Liver (tissue), 8 donors: ENCODE measurements at regions not wholly inside any gene's neighbourhood (a gene's known extent, or its start where the extent isn't known, plus 50 kb on each side); places are given as distances from the start of the nearest gene placed in this dataset.

ENCODE experiments used
- DNase-seq: peaks from one replicate; pipeline ENCODE4 v3.0.0-alpha.2; 2017; ENCODE audit warnings: low spot score
- H3K27ac ChIP-seq, 2 donors: one replicate each; pipeline ENCODE4 v1.7.0; 2013; ENCODE audit warnings: inconsistent platforms in 2 of 2, low read length in 2 of 2, control low read depth in 1 of 2, low read depth in 1 of 2, mild to moderate bottlenecking in 1 of 2
- H3K27me3 ChIP-seq, 4 donors: one replicate each; pipeline versions ENCODE4 v1.6.1 to v1.7.0; 2013; ENCODE audit warnings: low read length in 3 of 4, inconsistent platforms in 1 of 4, mild to moderate bottlenecking in 1 of 4, moderate library complexity in 1 of 4; ENCODE audit not compliant: control insufficient read depth in 4 of 4, insufficient read depth in 4 of 4
- H3K36me3 ChIP-seq, 4 donors: one replicate each; pipeline versions ENCODE4 v1.6.1 to v1.7.0; 2013; ENCODE audit warnings: low read length in 3 of 4, mild to moderate bottlenecking in 3 of 4, low read depth in 1 of 4, moderate library complexity in 1 of 4; ENCODE audit not compliant: control insufficient read depth in 4 of 4, insufficient read depth in 3 of 4
- H3K4me1 ChIP-seq, 4 donors: one replicate each; pipeline versions ENCODE4 v1.6.1 to v1.7.0; 2013; ENCODE audit warnings: low read length in 3 of 4, mild to moderate bottlenecking in 3 of 4, moderate library complexity in 1 of 4; ENCODE audit not compliant: control insufficient read depth in 4 of 4, insufficient read depth in 4 of 4
- H3K4me3 ChIP-seq, 3 donors: one replicate each; pipeline versions ENCODE4 v1.6.1 to v1.7.0; 2013; ENCODE audit warnings: low read length in 3 of 3, control low read depth in 1 of 3, low read depth in 1 of 3, mild to moderate bottlenecking in 1 of 3
- H3K9ac ChIP-seq, 2 donors: one replicate each; pipeline ENCODE4 v1.7.0; 2013; ENCODE audit warnings: low read length in 2 of 2, mild to moderate bottlenecking in 2 of 2, moderate library complexity in 2 of 2, control low read depth in 1 of 2, low read depth in 1 of 2
- H3K9me3 ChIP-seq, 4 donors: one replicate each; pipeline versions ENCODE4 v1.6.1 to v1.7.0; 2013; ENCODE audit warnings: low read length in 3 of 4; ENCODE audit not compliant: control insufficient read depth in 4 of 4
- EGR1 ChIP-seq, 2 donors: IDR thresholded peaks; 2 replicates each; pipeline ENCODE4 v1.6.1; 2016 to 2018; ENCODE audit warnings: antibody characterized with exemption in 2 of 2, low read depth in 2 of 2
- FOXA1 ChIP-seq: IDR thresholded peaks from 2 replicates; pipeline ENCODE4 v1.6.1; 2016; ENCODE audit warnings: antibody characterized with exemption
- FOXA2 ChIP-seq: IDR thresholded peaks from 2 replicates; pipeline ENCODE4 v1.6.1; 2016; ENCODE audit warnings: antibody characterized with exemption
- HNF4A ChIP-seq, 2 donors: conservative IDR thresholded peaks; 2 replicates each; pipeline ENCODE4 v1.6.1; 2016; ENCODE audit warnings: antibody characterized with exemption in 2 of 2, mild to moderate bottlenecking in 2 of 2
- HNF4G ChIP-seq: IDR thresholded peaks from 2 replicates; pipeline ENCODE4 v1.6.1; 2016; ENCODE audit warnings: antibody characterized with exemption
- JUND ChIP-seq, 2 donors: IDR thresholded peaks; 2 replicates each; pipeline ENCODE4 v1.6.1; 2016; ENCODE audit warnings: antibody characterized with exemption in 2 of 2
- RAD21 ChIP-seq, 2 donors: IDR thresholded peaks; 2 replicates each; pipeline ENCODE4 v1.6.1; 2016; ENCODE audit warnings: antibody characterized with exemption in 2 of 2, mild to moderate bottlenecking in 2 of 2
- SP1 ChIP-seq: IDR thresholded peaks from 2 replicates; pipeline ENCODE4 v1.6.1; 2018; ENCODE audit warnings: antibody characterized with exemption, mild to moderate bottlenecking
- TAF1 ChIP-seq: conservative IDR thresholded peaks from 2 replicates; pipeline ENCODE4 v1.6.1; 2016; ENCODE audit warnings: antibody characterized with exemption, mild to moderate bottlenecking
- YY1 ChIP-seq: IDR thresholded peaks from 2 replicates; pipeline ENCODE4 v1.6.1; 2016; ENCODE audit warnings: antibody characterized with exemption, mild to moderate bottlenecking
- WGBS: extraction: QIAGEN DNeasy Blood & Tissue Kit; methylation state at CpG from one replicate; pipeline ENCODE4 v1.1.7; 2013; 5-methylcytosine and 5-hydroxymethylcytosine counted together
- TF ChIP-seq, protein P1 (sequence below): IDR thresholded peaks from 2 replicates; pipeline ENCODE4 v1.6.1; 2016; ENCODE audit warnings: antibody characterized with exemption, mild to moderate bottlenecking
- TF ChIP-seq, protein P2 (sequence below): IDR thresholded peaks from 2 replicates; pipeline ENCODE4 v1.6.1; 2016; ENCODE audit warnings: antibody characterized with exemption
- TF ChIP-seq, protein P3 (sequence below): fragments of 150-350 bp; IDR thresholded peaks from 2 replicates; pipeline ENCODE4 v1.5.1; 2017; ENCODE audit warnings: improper control_type of control experiment, low read depth, low read length; ENCODE audit not compliant: missing input control
- TF ChIP-seq, protein P4 (sequence below): IDR thresholded peaks from 2 replicates; pipeline ENCODE4 v1.6.1; 2016; ENCODE audit warnings: antibody characterized with exemption
- donor health status: healthy.
- donor health status: healthy.
- donor health status: healthy.
- donor health status: healthy.
- donor health status: healthy.

- no peaks in the 10 kb centered on the region for H3K9me3 ChIP-seq
- no peak for DNase-seq
- H3K27me3 ChIP-seq, result no peaks in the 10 kb centered on the region
- H3K9ac ChIP-seq, result no peak overlapping the region
- 90% methylated on average over 16 of the region's 16 CpGs for WGBS
- H3K27ac ChIP-seq, result no peak overlapping the region
- H3K36me3 ChIP-seq, result no peaks in the 10 kb centered on the region
- no peak for TF ChIP-seq JUND (IDR thresholded peaks at IDR 0.05)
- TF ChIP-seq, protein P1, sequence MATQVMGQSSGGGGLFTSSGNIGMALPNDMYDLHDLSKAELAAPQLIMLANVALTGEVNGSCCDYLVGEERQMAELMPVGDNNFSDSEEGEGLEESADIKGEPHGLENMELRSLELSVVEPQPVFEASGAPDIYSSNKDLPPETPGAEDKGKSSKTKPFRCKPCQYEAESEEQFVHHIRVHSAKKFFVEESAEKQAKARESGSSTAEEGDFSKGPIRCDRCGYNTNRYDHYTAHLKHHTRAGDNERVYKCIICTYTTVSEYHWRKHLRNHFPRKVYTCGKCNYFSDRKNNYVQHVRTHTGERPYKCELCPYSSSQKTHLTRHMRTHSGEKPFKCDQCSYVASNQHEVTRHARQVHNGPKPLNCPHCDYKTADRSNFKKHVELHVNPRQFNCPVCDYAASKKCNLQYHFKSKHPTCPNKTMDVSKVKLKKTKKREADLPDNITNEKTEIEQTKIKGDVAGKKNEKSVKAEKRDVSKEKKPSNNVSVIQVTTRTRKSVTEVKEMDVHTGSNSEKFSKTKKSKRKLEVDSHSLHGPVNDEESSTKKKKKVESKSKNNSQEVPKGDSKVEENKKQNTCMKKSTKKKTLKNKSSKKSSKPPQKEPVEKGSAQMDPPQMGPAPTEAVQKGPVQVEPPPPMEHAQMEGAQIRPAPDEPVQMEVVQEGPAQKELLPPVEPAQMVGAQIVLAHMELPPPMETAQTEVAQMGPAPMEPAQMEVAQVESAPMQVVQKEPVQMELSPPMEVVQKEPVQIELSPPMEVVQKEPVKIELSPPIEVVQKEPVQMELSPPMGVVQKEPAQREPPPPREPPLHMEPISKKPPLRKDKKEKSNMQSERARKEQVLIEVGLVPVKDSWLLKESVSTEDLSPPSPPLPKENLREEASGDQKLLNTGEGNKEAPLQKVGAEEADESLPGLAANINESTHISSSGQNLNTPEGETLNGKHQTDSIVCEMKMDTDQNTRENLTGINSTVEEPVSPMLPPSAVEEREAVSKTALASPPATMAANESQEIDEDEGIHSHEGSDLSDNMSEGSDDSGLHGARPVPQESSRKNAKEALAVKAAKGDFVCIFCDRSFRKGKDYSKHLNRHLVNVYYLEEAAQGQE, result no peak
- no peaks in the 10 kb centered on the region for H3K4me1 ChIP-seq
- H3K4me3 ChIP-seq, result no peak overlapping the region
Measured at GRCh38 chr5:130995254-130995515, 169.9 kb downstream of the HINT1 start.

DNA sequence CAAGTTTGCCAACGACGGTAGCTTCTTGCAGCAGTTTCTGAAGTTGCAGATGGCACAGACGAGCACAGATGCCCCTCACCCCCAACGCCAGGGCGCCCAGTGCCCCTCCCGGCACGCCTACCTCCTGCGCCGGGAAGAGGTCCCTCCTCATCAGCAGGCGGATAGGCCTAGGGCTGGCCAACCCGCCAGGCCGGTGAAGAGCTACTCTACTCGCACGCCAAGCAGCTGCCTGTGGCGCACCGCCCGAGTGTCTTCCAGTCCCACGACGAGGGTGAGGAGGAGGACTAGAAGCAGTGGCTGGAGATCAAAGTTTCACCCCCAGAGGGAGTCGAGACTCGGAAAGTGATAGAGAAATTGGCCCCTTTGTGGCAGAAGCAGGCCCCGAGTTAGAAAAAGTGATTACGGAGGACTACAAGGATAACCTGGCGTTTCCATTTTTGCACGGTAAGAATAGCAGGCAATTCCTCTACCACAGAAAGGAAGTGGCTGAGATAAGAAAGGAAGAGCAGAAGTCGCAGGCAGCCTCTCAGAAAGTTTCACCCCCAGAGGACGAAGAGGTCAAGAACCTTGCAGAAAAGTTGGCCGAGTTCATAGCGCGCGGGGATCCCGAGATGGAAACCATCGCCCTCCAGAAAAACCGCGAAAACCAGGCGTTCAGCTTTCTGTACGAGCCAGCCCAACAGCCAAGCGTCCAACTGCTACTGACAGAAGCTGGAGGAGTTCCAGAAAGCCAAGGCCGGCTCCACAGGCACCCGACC, 170.4 kb downstream of the HINT1 start:
- no peaks in the 10 kb centered on the region for H3K9me3 ChIP-seq
- H3K27ac ChIP-seq, result no peak overlapping the region
- no peak overlapping the region for H3K4me3 ChIP-seq
- no peak for DNase-seq
- H3K27me3 ChIP-seq, result no peaks in the 10 kb centered on the region
- no peaks in the 10 kb centered on the region for H3K36me3 ChIP-seq
- no peak overlapping the region for H3K9ac ChIP-seq
- no peaks in the 10 kb centered on the region for H3K4me1 ChIP-seq
- WGBS, result 90% methylated on average over 40 of the region's 40 CpGs
- TF ChIP-seq RAD21 (IDR thresholded peaks at IDR 0.05), result no peak
- TF ChIP-seq, protein P2, sequence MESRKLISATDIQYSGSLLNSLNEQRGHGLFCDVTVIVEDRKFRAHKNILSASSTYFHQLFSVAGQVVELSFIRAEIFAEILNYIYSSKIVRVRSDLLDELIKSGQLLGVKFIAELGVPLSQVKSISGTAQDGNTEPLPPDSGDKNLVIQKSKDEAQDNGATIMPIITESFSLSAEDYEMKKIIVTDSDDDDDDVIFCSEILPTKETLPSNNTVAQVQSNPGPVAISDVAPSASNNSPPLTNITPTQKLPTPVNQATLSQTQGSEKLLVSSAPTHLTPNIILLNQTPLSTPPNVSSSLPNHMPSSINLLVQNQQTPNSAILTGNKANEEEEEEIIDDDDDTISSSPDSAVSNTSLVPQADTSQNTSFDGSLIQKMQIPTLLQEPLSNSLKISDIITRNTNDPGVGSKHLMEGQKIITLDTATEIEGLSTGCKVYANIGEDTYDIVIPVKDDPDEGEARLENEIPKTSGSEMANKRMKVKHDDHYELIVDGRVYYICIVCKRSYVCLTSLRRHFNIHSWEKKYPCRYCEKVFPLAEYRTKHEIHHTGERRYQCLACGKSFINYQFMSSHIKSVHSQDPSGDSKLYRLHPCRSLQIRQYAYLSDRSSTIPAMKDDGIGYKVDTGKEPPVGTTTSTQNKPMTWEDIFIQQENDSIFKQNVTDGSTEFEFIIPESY, result no peak
- TF ChIP-seq TAF1, result no peak
- no peak for TF ChIP-seq EGR1 (IDR thresholded peaks at IDR 0.05; ENCODE audit: low read depth in 2 of 2)
- TF ChIP-seq, protein P3, sequence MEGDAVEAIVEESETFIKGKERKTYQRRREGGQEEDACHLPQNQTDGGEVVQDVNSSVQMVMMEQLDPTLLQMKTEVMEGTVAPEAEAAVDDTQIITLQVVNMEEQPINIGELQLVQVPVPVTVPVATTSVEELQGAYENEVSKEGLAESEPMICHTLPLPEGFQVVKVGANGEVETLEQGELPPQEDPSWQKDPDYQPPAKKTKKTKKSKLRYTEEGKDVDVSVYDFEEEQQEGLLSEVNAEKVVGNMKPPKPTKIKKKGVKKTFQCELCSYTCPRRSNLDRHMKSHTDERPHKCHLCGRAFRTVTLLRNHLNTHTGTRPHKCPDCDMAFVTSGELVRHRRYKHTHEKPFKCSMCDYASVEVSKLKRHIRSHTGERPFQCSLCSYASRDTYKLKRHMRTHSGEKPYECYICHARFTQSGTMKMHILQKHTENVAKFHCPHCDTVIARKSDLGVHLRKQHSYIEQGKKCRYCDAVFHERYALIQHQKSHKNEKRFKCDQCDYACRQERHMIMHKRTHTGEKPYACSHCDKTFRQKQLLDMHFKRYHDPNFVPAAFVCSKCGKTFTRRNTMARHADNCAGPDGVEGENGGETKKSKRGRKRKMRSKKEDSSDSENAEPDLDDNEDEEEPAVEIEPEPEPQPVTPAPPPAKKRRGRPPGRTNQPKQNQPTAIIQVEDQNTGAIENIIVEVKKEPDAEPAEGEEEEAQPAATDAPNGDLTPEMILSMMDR, result no peak
- no peak for TF ChIP-seq HNF4G
- no peak for TF ChIP-seq SP1
- no peak for TF ChIP-seq YY1
- no peak for TF ChIP-seq FOXA2
- TF ChIP-seq HNF4A (conservative IDR thresholded peaks at IDR 0.05), result no peak
- TF ChIP-seq, protein P4, sequence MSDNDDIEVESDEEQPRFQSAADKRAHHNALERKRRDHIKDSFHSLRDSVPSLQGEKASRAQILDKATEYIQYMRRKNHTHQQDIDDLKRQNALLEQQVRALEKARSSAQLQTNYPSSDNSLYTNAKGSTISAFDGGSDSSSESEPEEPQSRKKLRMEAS, result no peak
- no peak for TF ChIP-seq FOXA1
